ENCODE measurements at regions not wholly inside any gene's neighbourhood (a gene's known extent, or its start where the extent isn't known, plus 50 kb on each side); places are given as distances from the start of the nearest gene placed in this dataset.

GRCh38 chr11:26777372-26777808 is 55.5 kb upstream of the SLC5A12 start:
- no peaks in the 10 kb centered on the region for H3K27me3 ChIP-seq
- no peak overlapping the region for H3K4me3 ChIP-seq
- no peak overlapping the region for H3K27ac ChIP-seq
- H3K36me3 ChIP-seq: no peaks in the 10 kb centered on the region
- DNase-seq: no peak
- no peaks in the 10 kb centered on the region for H3K4me1 ChIP-seq
- no peaks in the 10 kb centered on the region for H3K9me3 ChIP-seq (replicated peaks)

- Histone ChIP-seq H3K27me3 (no peaks in the 10 kb centered on the region), H3K9me3 (replicated peaks) (no peaks in the 10 kb centered on the region), H3K4me3 (no peak overlapping the region), H3K4me1 (no peaks in the 10 kb centered on the region), H3K36me3 (no peaks in the 10 kb centered on the region), H3K27ac (no peak overlapping the region)
- DNase-seq: no peak
Measured at GRCh38 chr11:26778000-26778757, 56.3 kb upstream of the SLC5A12 start.

GRCh38 chr11:26779074-26779865 is 57.4 kb upstream of the SLC5A12 start:
- H3K27ac ChIP-seq: no peak overlapping the region
- H3K36me3 ChIP-seq: no peaks in the 10 kb centered on the region

GRCh38 chr11:26780376-26781085 is 58.7 kb upstream of the SLC5A12 start:
- Histone ChIP-seq H3K4me3 (no peak overlapping the region), H3K27me3 (no peaks in the 10 kb centered on the region), H3K4me1 (no peaks in the 10 kb centered on the region), H3K27ac (no peak overlapping the region), H3K9me3 (replicated peaks) (no peaks in the 10 kb centered on the region), H3K36me3 (no peaks in the 10 kb centered on the region)
- DNase-seq: no peak

More at GRCh38 chr11:26779074-26779865, 57.4 kb upstream of the SLC5A12 start:
- no peaks in the 10 kb centered on the region for H3K9me3 ChIP-seq (replicated peaks)
- H3K4me3 ChIP-seq: no peak overlapping the region
- H3K27me3 ChIP-seq: no peaks in the 10 kb centered on the region
- H3K4me1 ChIP-seq: no peaks in the 10 kb centered on the region
- no peak for DNase-seq

- H3K27me3 ChIP-seq: no peaks in the 10 kb centered on the region
- no peaks in the 10 kb centered on the region for H3K4me1 ChIP-seq
- no peak overlapping the region for H3K27ac ChIP-seq
- H3K36me3 ChIP-seq: no peaks in the 10 kb centered on the region
- no peaks in the 10 kb centered on the region for H3K9me3 ChIP-seq (replicated peaks)
- no peak overlapping the region for H3K4me3 ChIP-seq
- DNase-seq: no peak
Measured at GRCh38 chr11:26782220-26782965, 60.5 kb upstream of the SLC5A12 start.

GRCh38 chr11:26783997-26784396 is 62.1 kb upstream of the SLC5A12 start:
- H3K27ac ChIP-seq: no peak overlapping the region
- no peak for DNase-seq
- no peaks in the 10 kb centered on the region for H3K4me1 ChIP-seq

GRCh38 chr11:26790738-26791137 is 68.9 kb upstream of the SLC5A12 start:
- Histone ChIP-seq H3K36me3 (no peaks in the 10 kb centered on the region), H3K27ac (no peak overlapping the region), H3K9me3 (replicated peaks) (no peaks in the 10 kb centered on the region), H3K27me3 (no peaks in the 10 kb centered on the region), H3K4me1 (no peaks in the 10 kb centered on the region), H3K4me3 (no peak overlapping the region)
- no peak for DNase-seq

More at GRCh38 chr11:26783997-26784396, 62.1 kb upstream of the SLC5A12 start:
- H3K9me3 ChIP-seq (replicated peaks): no peaks in the 10 kb centered on the region
- no peak overlapping the region for H3K4me3 ChIP-seq
- H3K36me3 ChIP-seq: no peaks in the 10 kb centered on the region
- H3K27me3 ChIP-seq: no peaks in the 10 kb centered on the region

GRCh38 chr11:26792941-26793340 is 71.1 kb upstream of the SLC5A12 start:
- Histone ChIP-seq H3K9me3 (replicated peaks) (no peaks in the 10 kb centered on the region), H3K36me3 (no peaks in the 10 kb centered on the region), H3K27me3 (no peaks in the 10 kb centered on the region), H3K4me1 (no peaks in the 10 kb centered on the region), H3K27ac (no peak overlapping the region), H3K4me3 (no peak overlapping the region)
- no peak for DNase-seq

GRCh38 chr11:26793487-26793886 is 71.6 kb upstream of the SLC5A12 start:
- Histone ChIP-seq H3K4me1 (no peaks in the 10 kb centered on the region), H3K27ac (no peak overlapping the region), H3K9me3 (replicated peaks) (no peaks in the 10 kb centered on the region), H3K36me3 (no peaks in the 10 kb centered on the region), H3K4me3 (no peak overlapping the region), H3K27me3 (no peaks in the 10 kb centered on the region)
- DNase-seq: no peak

GRCh38 chr11:26801601-26802000 is 79.7 kb upstream of the SLC5A12 start:
- no peak overlapping the region for H3K4me3 ChIP-seq
- no peak for DNase-seq

GRCh38 chr11:26805001-26805400 is 83.1 kb upstream of the SLC5A12 start:
- no peak overlapping the region for H3K4me3 ChIP-seq
- no peak for DNase-seq

More at GRCh38 chr11:26801601-26802000, 79.7 kb upstream of the SLC5A12 start:
- Histone ChIP-seq H3K4me1 (no peaks in the 10 kb centered on the region), H3K9me3 (replicated peaks) (no peaks in the 10 kb centered on the region), H3K27me3 (no peaks in the 10 kb centered on the region), H3K36me3 (no peaks in the 10 kb centered on the region), H3K27ac (no peak overlapping the region)

GRCh38 chr11:26806219-26806618 is 84.4 kb upstream of the SLC5A12 start:
- no peak for DNase-seq
- H3K27me3 ChIP-seq: no peaks in the 10 kb centered on the region
- H3K9me3 ChIP-seq (replicated peaks): no peaks in the 10 kb centered on the region
- no peaks in the 10 kb centered on the region for H3K4me1 ChIP-seq
- H3K4me3 ChIP-seq: no peak overlapping the region
- no peaks in the 10 kb centered on the region for H3K36me3 ChIP-seq
- H3K27ac ChIP-seq: no peak overlapping the region

More at GRCh38 chr11:26805001-26805400, 83.1 kb upstream of the SLC5A12 start:
- Histone ChIP-seq H3K36me3 (no peaks in the 10 kb centered on the region), H3K4me1 (no peaks in the 10 kb centered on the region), H3K9me3 (replicated peaks) (no peaks in the 10 kb centered on the region), H3K27me3 (no peaks in the 10 kb centered on the region), H3K27ac (no peak overlapping the region)

- Histone ChIP-seq H3K4me1 (no peaks in the 10 kb centered on the region), H3K9me3 (replicated peaks) (peaks cover 7% of the 10 kb centered on the region; the same call in 1 of the 2 replicates), H3K4me3 (no peak overlapping the region), H3K36me3 (no peaks in the 10 kb centered on the region), H3K27ac (no peak overlapping the region), H3K27me3 (no peaks in the 10 kb centered on the region)
- no peak for DNase-seq
Measured at GRCh38 chr11:26820739-26821138, 98.9 kb upstream of the SLC5A12 start.

GRCh38 chr11:26823963-26824362 is 102.1 kb upstream of the SLC5A12 start:
- no peak for DNase-seq
- H3K9me3 ChIP-seq (replicated peaks): peaks cover 7% of the 10 kb centered on the region; the same call in 1 of the 2 replicates
- H3K27ac ChIP-seq: no peak overlapping the region
- H3K36me3 ChIP-seq: no peaks in the 10 kb centered on the region
- peaks cover 9% of the 10 kb centered on the region for H3K4me1 ChIP-seq
- no peak overlapping the region for H3K4me3 ChIP-seq
- no peaks in the 10 kb centered on the region for H3K27me3 ChIP-seq

Measured in SJCRH30 (cell line).